ENCODE measurements at regions not wholly inside any gene's neighbourhood (a gene's known extent, or its start where the extent isn't known, plus 50 kb on each side); places are given as distances from the start of the nearest gene placed in this dataset.
"Not testable (repeated sequence)": the region's sequence is repeated elsewhere in the genome, so short reads cannot be mapped to it uniquely, and the experiment has no call there.

DNA sequence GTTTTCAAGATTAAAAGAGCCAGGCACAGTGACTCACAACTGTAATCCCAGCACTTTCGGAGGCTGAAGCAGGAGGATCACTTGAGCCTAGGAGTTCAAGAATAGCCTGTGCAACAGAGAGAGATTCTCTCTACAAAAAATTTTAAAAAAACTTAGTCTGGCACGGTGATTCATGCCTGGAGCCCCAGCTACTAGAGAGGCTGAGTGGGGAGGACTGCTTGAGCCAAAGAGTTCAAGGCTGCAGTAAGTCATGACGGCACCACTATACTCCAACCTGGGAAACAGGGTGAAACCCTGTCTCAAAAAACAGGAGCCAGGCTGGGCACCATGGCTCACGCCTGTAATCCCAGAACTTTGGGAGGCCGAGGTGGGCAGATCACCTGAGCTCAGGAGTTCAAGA is 86.6 kb upstream of the KCTD7 start:
- Histone ChIP-seq H3K4me3 (replicated peaks; ENCODE audit: low read depth, low read length) (no peak overlapping the region), H3K27me3 (replicated peaks; ENCODE audit: control insufficient read depth, insufficient read depth, low read length) (no peaks in the 10 kb centered on the region), H3K36me3 (ENCODE audit: control insufficient read depth, insufficient read depth, low read length) (peaks cover 11% of the 10 kb centered on the region)
- TF ChIP-seq, protein P1, sequence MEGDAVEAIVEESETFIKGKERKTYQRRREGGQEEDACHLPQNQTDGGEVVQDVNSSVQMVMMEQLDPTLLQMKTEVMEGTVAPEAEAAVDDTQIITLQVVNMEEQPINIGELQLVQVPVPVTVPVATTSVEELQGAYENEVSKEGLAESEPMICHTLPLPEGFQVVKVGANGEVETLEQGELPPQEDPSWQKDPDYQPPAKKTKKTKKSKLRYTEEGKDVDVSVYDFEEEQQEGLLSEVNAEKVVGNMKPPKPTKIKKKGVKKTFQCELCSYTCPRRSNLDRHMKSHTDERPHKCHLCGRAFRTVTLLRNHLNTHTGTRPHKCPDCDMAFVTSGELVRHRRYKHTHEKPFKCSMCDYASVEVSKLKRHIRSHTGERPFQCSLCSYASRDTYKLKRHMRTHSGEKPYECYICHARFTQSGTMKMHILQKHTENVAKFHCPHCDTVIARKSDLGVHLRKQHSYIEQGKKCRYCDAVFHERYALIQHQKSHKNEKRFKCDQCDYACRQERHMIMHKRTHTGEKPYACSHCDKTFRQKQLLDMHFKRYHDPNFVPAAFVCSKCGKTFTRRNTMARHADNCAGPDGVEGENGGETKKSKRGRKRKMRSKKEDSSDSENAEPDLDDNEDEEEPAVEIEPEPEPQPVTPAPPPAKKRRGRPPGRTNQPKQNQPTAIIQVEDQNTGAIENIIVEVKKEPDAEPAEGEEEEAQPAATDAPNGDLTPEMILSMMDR (IDR thresholded peaks at IDR 0.05; ENCODE audit: insufficient read depth, low read length, poor library complexity, severe bottlenecking), result no peak
- DNase-seq (ENCODE audit: extremely low read depth, insufficient read length), result no peak

DNA sequence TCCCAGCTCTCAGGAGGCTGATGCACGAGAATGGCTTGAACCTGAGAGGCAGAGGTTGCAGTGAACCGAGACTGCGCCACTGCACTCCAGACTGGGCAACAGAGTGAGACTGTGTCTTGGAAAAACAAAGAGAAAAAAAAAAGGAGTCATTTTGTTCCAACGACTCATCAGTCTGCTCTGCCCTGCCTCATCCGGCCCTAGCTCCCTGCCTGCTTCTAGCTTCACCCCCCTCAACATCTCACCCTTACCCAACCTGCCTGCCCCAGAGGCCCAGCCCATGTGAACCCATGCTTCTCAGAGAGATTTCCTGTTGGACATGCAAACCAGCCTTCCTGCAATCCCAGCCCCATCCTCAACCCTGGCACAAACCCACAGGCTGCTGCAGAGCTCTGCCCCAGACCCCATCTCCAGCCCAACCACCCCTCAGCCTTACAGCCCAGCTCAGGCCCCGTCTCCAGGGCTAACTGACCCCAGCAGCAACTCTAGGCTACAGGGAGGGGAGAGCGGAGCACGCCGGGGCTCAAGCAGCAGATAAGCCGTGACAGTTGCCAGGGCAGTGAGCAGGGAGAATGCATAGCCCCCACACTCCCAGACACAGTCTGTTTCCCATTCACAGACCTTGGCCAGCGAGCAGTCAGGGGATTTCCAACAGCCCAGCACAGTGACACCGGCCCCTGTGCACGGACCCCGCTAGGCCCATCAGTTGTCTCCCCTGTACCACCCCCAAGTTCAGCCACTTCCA is 86.0 kb upstream of the KCTD7 start:
- TF ChIP-seq, protein P1 (IDR thresholded peaks at IDR 0.05; ENCODE audit: insufficient read depth, low read length, poor library complexity, severe bottlenecking), result no peak
- Histone ChIP-seq H3K27me3 (replicated peaks; ENCODE audit: control insufficient read depth, insufficient read depth, low read length) (no peaks in the 10 kb centered on the region), H3K36me3 (ENCODE audit: control insufficient read depth, insufficient read depth, low read length) (peaks cover 11% of the 10 kb centered on the region), H3K4me3 (replicated peaks; ENCODE audit: low read depth, low read length) (no peak overlapping the region)
- DNase-seq (ENCODE audit: extremely low read depth, insufficient read length), result no peak

DNA sequence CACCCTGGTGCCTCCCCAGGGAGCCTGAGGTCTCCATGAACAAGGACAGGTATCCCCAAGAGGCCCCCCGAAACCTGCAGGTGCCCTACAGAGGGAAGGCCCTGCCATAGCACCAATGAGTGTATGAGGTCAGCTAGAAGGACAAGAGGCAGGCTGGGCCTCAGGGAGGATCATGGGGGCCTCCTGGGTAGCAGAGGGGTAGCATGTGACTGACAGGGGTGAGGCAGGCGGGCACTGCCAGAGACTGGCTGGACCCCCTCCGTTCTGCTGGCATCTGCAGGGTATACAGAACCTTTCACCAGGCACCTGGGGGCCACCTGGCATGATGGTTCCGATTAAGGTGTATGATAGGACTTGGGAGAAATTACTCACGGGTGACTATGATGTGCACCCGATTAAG is 79.2 kb upstream of the KCTD7 start:
- H3K4me3 ChIP-seq (replicated peaks; ENCODE audit: low read depth, low read length), result no peak overlapping the region
- no peak for DNase-seq (ENCODE audit: extremely low read depth, insufficient read length)
- TF ChIP-seq, protein P1 (IDR thresholded peaks at IDR 0.05; ENCODE audit: insufficient read depth, low read length, poor library complexity, severe bottlenecking), result no peak
- H3K27me3 ChIP-seq (replicated peaks; ENCODE audit: control insufficient read depth, insufficient read depth, low read length), result no peaks in the 10 kb centered on the region
- peaks cover 12% of the 10 kb centered on the region for H3K36me3 ChIP-seq (ENCODE audit: control insufficient read depth, insufficient read depth, low read length)

DNA sequence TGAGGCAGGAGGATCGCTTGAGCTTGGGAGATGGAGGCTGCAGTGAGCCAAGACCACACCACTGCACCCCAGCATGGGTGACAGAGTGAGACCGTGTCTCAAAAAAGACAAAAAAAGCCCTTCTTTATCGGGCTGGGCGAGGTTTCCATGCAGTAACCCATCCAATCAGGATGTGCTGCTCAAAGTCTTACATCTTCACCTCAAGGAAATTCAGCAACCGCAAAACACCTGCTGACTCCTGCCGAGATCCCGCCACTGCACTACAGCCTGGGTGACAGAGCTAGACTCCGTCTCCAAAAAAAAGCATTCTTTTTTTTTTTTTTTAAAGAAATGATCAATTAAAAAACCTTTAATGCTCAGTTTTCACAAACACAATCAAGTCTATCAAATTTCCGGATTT is 75.7 kb upstream of the KCTD7 start:
- no peak for DNase-seq (ENCODE audit: extremely low read depth, insufficient read length)
- peaks cover 11% of the 10 kb centered on the region for H3K36me3 ChIP-seq (ENCODE audit: control insufficient read depth, insufficient read depth, low read length)

DNA sequence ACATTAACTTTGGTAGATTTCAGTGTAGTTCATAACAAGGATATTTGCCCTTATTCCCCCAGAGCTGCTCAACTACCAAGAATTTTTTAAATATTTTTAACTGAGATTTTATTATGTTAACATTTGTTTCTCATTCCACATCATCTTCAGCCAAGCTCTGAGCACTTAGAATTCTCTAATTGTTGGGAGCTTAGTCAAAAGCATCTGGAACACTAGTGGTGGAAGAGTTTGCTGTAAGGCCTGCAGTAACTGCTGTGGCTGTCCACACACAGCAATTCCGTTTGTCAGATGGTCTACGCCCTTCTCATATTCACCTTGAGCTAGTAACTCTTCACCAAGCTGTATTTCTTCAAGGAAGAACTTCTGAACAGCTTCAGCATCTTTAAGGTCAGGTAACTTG is 75.0 kb upstream of the KCTD7 start:
- not testable (repeated sequence) for DNase-seq (ENCODE audit: extremely low read depth, insufficient read length); H3K27me3 ChIP-seq (replicated peaks; ENCODE audit: control insufficient read depth, insufficient read depth, low read length); H3K4me3 ChIP-seq (replicated peaks; ENCODE audit: low read depth, low read length)
- peaks cover 13% of the 10 kb centered on the region for H3K36me3 ChIP-seq (ENCODE audit: control insufficient read depth, insufficient read depth, low read length)

More for the DNA sequence above, 75.7 kb upstream of the KCTD7 start:
- H3K27me3 ChIP-seq (replicated peaks; ENCODE audit: control insufficient read depth, insufficient read depth, low read length), result no peaks in the 10 kb centered on the region
- H3K4me3 ChIP-seq (replicated peaks; ENCODE audit: low read depth, low read length), result no peak overlapping the region
- TF ChIP-seq, protein P1 (IDR thresholded peaks at IDR 0.05; ENCODE audit: insufficient read depth, low read length, poor library complexity, severe bottlenecking), result no peak

DNA sequence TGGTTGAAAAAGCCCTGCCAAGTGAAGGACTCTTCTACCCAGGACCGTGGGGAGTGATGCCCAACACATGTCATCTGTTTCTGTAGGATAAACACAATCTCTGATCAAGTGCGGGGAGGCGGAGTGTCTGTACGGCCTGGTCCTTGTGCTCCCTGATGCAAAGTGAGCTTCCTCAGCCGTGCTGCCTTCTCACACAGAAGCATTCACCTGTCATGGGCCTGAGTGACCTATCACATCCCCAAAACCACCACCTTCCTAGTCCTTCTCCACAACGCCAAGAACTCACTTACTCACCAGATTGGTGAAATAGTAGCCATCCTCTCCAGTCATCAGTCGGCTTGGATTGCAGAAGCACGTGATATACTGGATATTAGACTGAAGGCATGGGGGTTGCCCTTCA is 74.4 kb upstream of the KCTD7 start:
- not testable (repeated sequence) for H3K27me3 ChIP-seq (replicated peaks; ENCODE audit: control insufficient read depth, insufficient read depth, low read length); H3K4me3 ChIP-seq (replicated peaks; ENCODE audit: low read depth, low read length); DNase-seq (ENCODE audit: extremely low read depth, insufficient read length)
- H3K36me3 ChIP-seq (ENCODE audit: control insufficient read depth, insufficient read depth, low read length), result peaks cover 13% of the 10 kb centered on the region

DNA sequence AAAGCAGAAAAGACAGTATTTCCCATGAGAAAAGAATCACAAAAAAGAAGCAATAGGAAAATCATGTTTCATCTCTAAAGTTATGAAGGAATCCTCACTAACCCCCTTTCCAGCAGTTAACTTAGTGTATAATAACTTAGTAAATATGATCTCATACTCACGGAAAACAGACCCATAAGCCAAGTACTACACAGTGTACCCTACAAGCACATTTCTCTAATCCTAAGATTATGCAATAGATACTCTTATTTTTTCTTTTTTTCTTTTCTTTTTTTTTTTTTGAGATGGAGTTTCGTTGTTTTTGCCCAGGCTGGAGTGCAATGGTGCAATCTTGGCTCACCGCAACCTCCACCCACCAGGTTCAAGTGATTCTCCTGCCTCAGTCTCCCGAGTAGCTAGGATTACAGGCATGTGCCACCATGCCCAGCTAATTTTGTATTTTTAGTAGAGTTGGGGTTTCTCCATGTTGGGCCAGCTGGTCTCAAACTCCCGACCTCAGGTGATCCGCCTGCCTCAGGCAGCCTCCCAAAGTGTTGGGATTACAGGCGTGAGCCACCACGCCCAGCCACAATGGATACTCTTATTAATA is 73.7 kb upstream of the KCTD7 start:
- not testable (repeated sequence) for H3K27me3 ChIP-seq (replicated peaks; ENCODE audit: control insufficient read depth, insufficient read depth, low read length); DNase-seq (ENCODE audit: extremely low read depth, insufficient read length); H3K4me3 ChIP-seq (replicated peaks; ENCODE audit: low read depth, low read length)
- H3K36me3 ChIP-seq (ENCODE audit: control insufficient read depth, insufficient read depth, low read length), result peaks cover 11% of the 10 kb centered on the region

All from GM06990 (cell line).